ENCODE measurements at regions not wholly inside any gene's neighbourhood (a gene's known extent, or its start where the extent isn't known, plus 50 kb on each side); places are given as distances from the start of the nearest gene placed in this dataset.

- Histone ChIP-seq H3K4me1 (peaks cover 2 to 7% of the 10 kb centered on the region in 2 donors), H3K27me3 (no peaks in the 10 kb centered on the region), H3K27ac (no peak overlapping the region), H3K9me3 (no peaks in the 10 kb centered on the region), H3K36me3 (no peaks in the 10 kb centered on the region), H3K4me3 (no peak overlapping the region)
- no peak for TF ChIP-seq CTCF (IDR thresholded peaks at IDR 0.05)
- intact Hi-C loops (cut with DNase I): no loop called here
- no peak for DNase-seq (ENCODE audit: low spot score in 2 of 2)
Measured at GRCh38 chr14:76974365-76974764, 54.1 kb downstream of the IRF2BPL start.

- peaks cover 2 to 5% of the 10 kb centered on the region in 2 donors for H3K4me1 ChIP-seq
- intact Hi-C loops (cut with DNase I): no loop called here
- no peaks in the 10 kb centered on the region for H3K9me3 ChIP-seq
- H3K27me3 ChIP-seq: no peaks in the 10 kb centered on the region
- no peak overlapping the region for H3K4me3 ChIP-seq
- no peaks in the 10 kb centered on the region for H3K36me3 ChIP-seq
- no peak for DNase-seq (ENCODE audit: low spot score in 2 of 2)
- no peak for TF ChIP-seq CTCF (IDR thresholded peaks at IDR 0.05)
- H3K27ac ChIP-seq: no peak overlapping the region
Measured at GRCh38 chr14:76971549-76971948, 57.0 kb downstream of the IRF2BPL start.

- TF ChIP-seq CTCF (IDR thresholded peaks at IDR 0.05): no peak
- no peaks in the 10 kb centered on the region for H3K4me1 ChIP-seq
- H3K27me3 ChIP-seq: no peaks in the 10 kb centered on the region
- H3K27ac ChIP-seq: no peak overlapping the region
- H3K36me3 ChIP-seq: no peaks in the 10 kb centered on the region
- H3K4me3 ChIP-seq: no peak overlapping the region
- intact Hi-C loops (cut with DNase I): no loop called here
- no peak for DNase-seq (ENCODE audit: low spot score in 2 of 2)
- H3K9me3 ChIP-seq: no peaks in the 10 kb centered on the region
Measured at GRCh38 chr14:76968621-76969063, 59.9 kb downstream of the IRF2BPL start.

- no peaks in the 10 kb centered on the region for H3K27me3 ChIP-seq
- H3K27ac ChIP-seq: no peak overlapping the region
- no peaks in the 10 kb centered on the region for H3K9me3 ChIP-seq
- no peaks in the 10 kb centered on the region for H3K36me3 ChIP-seq
- no peak for TF ChIP-seq CTCF (IDR thresholded peaks at IDR 0.05)
- no peaks in the 10 kb centered on the region for H3K4me1 ChIP-seq
- no peak for DNase-seq (ENCODE audit: low spot score in 2 of 2)
- intact Hi-C loops (cut with DNase I): no loop called here
- H3K4me3 ChIP-seq: no peak overlapping the region
Measured at GRCh38 chr14:76967788-76968187, 60.7 kb downstream of the IRF2BPL start.

GRCh38 chr14:76965232-76965631, 63.3 kb downstream of the IRF2BPL start:
- H3K27me3 ChIP-seq: no peaks in the 10 kb centered on the region
- TF ChIP-seq CTCF (IDR thresholded peaks at IDR 0.05): no peak
- intact Hi-C loops (cut with DNase I): no loop called here
- H3K4me3 ChIP-seq: no peak overlapping the region
- H3K27ac ChIP-seq: no peak overlapping the region
- no peaks in the 10 kb centered on the region for H3K9me3 ChIP-seq
- DNase-seq (ENCODE audit: low spot score in 2 of 2): no peak
- no peaks in the 10 kb centered on the region for H3K36me3 ChIP-seq
- H3K4me1 ChIP-seq: peaks cover 3 to 12% of the 10 kb centered on the region in 2 donors

GRCh38 chr14:76964695-76965094, 63.8 kb downstream of the IRF2BPL start:
- no peaks in the 10 kb centered on the region for H3K27me3 ChIP-seq
- H3K4me3 ChIP-seq: no peak overlapping the region
- no peaks in the 10 kb centered on the region for H3K9me3 ChIP-seq
- no peak for TF ChIP-seq CTCF (IDR thresholded peaks at IDR 0.05)
- peaks cover 3 to 15% of the 10 kb centered on the region in 2 donors for H3K4me1 ChIP-seq
- intact Hi-C loops (cut with DNase I): no loop called here
- H3K27ac ChIP-seq: no peak overlapping the region
- no peaks in the 10 kb centered on the region for H3K36me3 ChIP-seq
- DNase-seq (ENCODE audit: low spot score in 2 of 2): no peak
